Stimulated activated naive CD8-positive, alpha-beta T cell treated with anti-CD3 and anti-CD28 coated beads, Interleukin-15, amount 100 ng/mL, for 72 hours (primary cell): ENCODE measurements at regions not wholly inside any gene's neighbourhood (a gene's known extent, or its start where the extent isn't known, plus 50 kb on each side); places are given as distances from the start of the nearest gene placed in this dataset.
"Not testable (repeated sequence)": the region's sequence is repeated elsewhere in the genome, so short reads cannot be mapped to it uniquely, and the experiment has no call there.

Experiments used
- ATAC-seq: fragments of 150-1000 bp; cut with Tn5 transposase; 2 replicates; pipeline ENCODE4 v1.10.0; 2021; ENCODE audit warnings: mild to moderate bottlenecking, moderate library complexity
- DNase-seq, 2 donors: peaks; one replicate each; pipeline ENCODE4 v3.0.0; 2021 to 2022
- H3K27ac Mint-ChIP-seq, 2 donors: one replicate each; pipeline ENCODE4 v1.8.0; 2022; ENCODE audit warnings: mild to moderate bottlenecking in 2 of 2, mixed read lengths in 2 of 2, moderate library complexity in 2 of 2
- H3K27me3 Mint-ChIP-seq: one replicate; pipeline ENCODE4 v1.8.0; 2022; ENCODE audit warnings: mixed read lengths
- H3K4me1 Mint-ChIP-seq: one replicate; pipeline ENCODE4 v1.8.0; 2022; ENCODE audit warnings: mild to moderate bottlenecking, mixed read lengths
- H3K4me3 Mint-ChIP-seq, 2 donors: one replicate each; pipeline ENCODE4 v1.8.0; 2022; ENCODE audit warnings: mild to moderate bottlenecking in 2 of 2, mixed read lengths in 2 of 2, moderate library complexity in 1 of 2
- H3K9me3 Mint-ChIP-seq, 2 donors: one replicate each; pipeline ENCODE4 v1.8.0; 2022; ENCODE audit warnings: mixed read lengths in 2 of 2

DNA sequence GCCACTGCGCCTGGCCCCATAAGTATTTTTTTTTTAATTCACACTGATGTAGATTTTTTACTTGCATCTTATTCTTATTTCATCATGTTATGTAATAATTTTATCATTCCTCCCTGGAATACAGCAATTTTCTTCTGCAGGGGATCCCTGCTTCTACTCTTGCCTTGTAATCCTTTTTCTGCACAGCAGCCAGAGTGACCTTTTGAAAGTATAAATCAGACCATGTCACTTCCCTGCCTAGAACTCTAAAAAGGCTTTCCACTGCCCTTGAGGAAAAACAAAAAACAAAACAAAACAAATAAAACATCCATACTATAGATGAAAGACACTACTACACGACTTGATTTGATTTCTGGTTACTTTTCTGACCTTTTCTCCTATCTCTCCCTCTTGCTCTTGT lies 1334.7 kb downstream of the REEP3 start:
- no peaks in the 10 kb centered on the region for H3K9me3 Mint-ChIP-seq
- ATAC-seq (no peak), DNase-seq (no peak)
- H3K4me3 Mint-ChIP-seq, result no peak overlapping the region
- H3K27ac Mint-ChIP-seq, result no peak overlapping the region
- H3K4me1 Mint-ChIP-seq, result no peaks in the 10 kb centered on the region
- no peaks in the 10 kb centered on the region for H3K27me3 Mint-ChIP-seq

GRCh38 chr10:64859911-64860310 lies 1338.7 kb downstream of the REEP3 start:
- no peak for DNase-seq
- Mint-ChIP-seq H3K4me3 (no peak overlapping the region), H3K4me1 (no peaks in the 10 kb centered on the region), H3K9me3 (no peaks in the 10 kb centered on the region), H3K27me3 (no peaks in the 10 kb centered on the region), H3K27ac (no peak overlapping the region)
- no peak for ATAC-seq

GRCh38 chr10:64863836-64864235 lies 1342.6 kb downstream of the REEP3 start:
- no peak overlapping the region for H3K27ac Mint-ChIP-seq
- H3K27me3 Mint-ChIP-seq, result no peaks in the 10 kb centered on the region
- no peak for ATAC-seq
- H3K4me1 Mint-ChIP-seq, result no peaks in the 10 kb centered on the region
- H3K4me3 Mint-ChIP-seq, result no peak overlapping the region
- no peaks in the 10 kb centered on the region for H3K9me3 Mint-ChIP-seq
- no peak for DNase-seq

GRCh38 chr10:64867501-64867962 lies 1346.3 kb downstream of the REEP3 start:
- no peak for DNase-seq
- no peak for ATAC-seq
- no peaks in the 10 kb centered on the region for H3K27me3 Mint-ChIP-seq
- H3K27ac Mint-ChIP-seq, result no peak overlapping the region
- no peaks in the 10 kb centered on the region for H3K4me1 Mint-ChIP-seq
- H3K4me3 Mint-ChIP-seq, result no peak overlapping the region
- no peaks in the 10 kb centered on the region for H3K9me3 Mint-ChIP-seq

DNA sequence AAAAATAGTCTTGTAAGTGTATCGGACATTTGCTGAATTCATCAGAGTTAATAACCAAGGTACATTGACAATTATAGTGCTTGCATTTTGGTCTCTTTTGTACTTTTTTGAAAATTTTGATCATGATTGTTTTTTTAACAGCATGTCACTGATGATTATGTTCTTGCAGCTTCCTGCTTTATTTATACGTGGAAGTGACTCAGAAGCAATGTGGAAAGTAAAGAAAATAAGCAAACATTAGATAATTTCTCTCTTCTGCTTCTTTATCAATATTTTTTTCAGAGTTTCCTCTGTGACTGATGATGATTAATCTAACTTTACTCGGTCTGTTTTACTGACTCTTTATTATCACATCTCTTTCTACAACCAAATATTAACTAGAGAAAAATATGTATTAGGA lies 1351.9 kb downstream of the REEP3 start:
- Mint-ChIP-seq H3K27ac (no peak overlapping the region), H3K4me1 (no peaks in the 10 kb centered on the region), H3K4me3 (no peak overlapping the region), H3K9me3 (peaks cover 0 to 4% of the 10 kb centered on the region in 2 donors), H3K27me3 (no peaks in the 10 kb centered on the region)
- ATAC-seq (no peak), DNase-seq (no peak)

DNA sequence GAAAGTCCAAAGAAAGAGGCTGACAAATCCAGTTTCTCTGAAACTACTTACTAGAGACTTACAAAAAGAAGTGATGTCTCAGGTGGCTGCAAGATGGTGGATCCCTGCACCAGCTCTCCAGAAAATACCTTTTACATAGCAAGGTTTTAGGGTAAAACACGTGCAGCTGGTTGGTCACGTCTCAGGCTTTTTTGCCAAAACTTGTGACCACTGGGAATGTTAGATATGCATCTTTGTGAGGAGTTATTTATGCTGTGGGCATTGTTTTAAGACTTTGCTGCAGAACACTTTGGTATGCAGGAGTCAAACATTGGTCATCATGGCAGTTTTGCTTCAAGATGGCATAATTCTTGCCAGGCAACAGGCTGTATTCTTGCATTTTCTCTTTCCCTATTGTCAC lies 1352.8 kb downstream of the REEP3 start:
- Mint-ChIP-seq H3K27ac (no peak overlapping the region), H3K4me3 (no peak overlapping the region), H3K27me3 (no peaks in the 10 kb centered on the region), H3K4me1 (no peaks in the 10 kb centered on the region), H3K9me3 (peaks cover 0 to 4% of the 10 kb centered on the region in 2 donors)
- ATAC-seq, result no peak
- no peak for DNase-seq

DNA sequence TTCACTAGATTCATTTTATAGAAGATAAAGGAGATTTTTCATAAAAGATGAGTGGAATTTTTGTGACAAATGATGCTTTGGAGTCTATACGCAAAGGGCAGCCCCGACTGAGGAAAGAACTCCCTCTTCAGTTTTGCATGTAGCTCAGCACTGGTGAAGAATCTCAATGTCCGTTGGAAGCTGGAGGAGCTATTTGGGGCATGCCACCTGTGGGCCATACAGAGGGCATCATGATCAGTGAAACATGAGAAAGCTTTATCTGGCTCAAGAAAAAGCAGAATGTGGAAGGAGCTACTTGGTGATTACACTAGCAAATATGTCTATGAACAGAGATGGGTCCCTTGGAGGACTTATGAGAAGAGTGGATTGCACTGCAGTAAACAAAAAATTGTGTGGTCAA lies 1359.3 kb downstream of the REEP3 start:
- no peak for ATAC-seq
- Mint-ChIP-seq H3K4me1 (no peaks in the 10 kb centered on the region), H3K27ac (no peak overlapping the region), H3K9me3 (no peaks in the 10 kb centered on the region), H3K4me3 (no peak overlapping the region), H3K27me3 (no peaks in the 10 kb centered on the region)
- DNase-seq, result no peak

- H3K4me3 Mint-ChIP-seq, result no peak overlapping the region
- no peaks in the 10 kb centered on the region for H3K4me1 Mint-ChIP-seq
- H3K9me3 Mint-ChIP-seq, result no peaks in the 10 kb centered on the region
- no peak overlapping the region for H3K27ac Mint-ChIP-seq
- DNase-seq (no peak), ATAC-seq (no peak)
- H3K27me3 Mint-ChIP-seq, result no peaks in the 10 kb centered on the region
Measured at GRCh38 chr10:64881257-64881656, 1360.1 kb downstream of the REEP3 start.

DNA sequence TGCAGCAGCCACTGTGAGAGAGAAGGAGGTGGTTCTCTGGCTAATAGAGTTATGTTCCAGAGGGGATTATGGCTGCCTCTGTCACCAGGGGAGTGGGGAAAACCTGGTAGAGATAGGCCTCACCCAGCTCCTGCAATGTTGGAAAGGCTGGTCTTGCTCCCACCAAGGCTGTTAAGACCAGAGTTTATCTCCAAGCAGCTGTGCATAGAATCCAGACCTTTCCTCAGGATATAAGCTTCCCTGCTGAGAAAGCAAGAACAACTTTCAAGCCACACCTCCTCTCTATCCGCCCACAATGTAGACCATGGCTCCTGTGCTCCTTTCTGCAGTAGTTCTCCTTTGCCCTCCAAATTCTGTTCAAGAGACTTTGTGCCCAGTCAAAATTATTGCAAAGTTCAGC lies 1375.4 kb downstream of the REEP3 start:
- no peak for ATAC-seq
- no peak for DNase-seq
- H3K4me3 Mint-ChIP-seq, result no peak overlapping the region
- no peak overlapping the region for H3K27ac Mint-ChIP-seq
- no peaks in the 10 kb centered on the region for H3K27me3 Mint-ChIP-seq
- H3K9me3 Mint-ChIP-seq, result peaks cover 6 to 35% of the 10 kb centered on the region in 2 donors
- H3K4me1 Mint-ChIP-seq, result no peaks in the 10 kb centered on the region

DNA sequence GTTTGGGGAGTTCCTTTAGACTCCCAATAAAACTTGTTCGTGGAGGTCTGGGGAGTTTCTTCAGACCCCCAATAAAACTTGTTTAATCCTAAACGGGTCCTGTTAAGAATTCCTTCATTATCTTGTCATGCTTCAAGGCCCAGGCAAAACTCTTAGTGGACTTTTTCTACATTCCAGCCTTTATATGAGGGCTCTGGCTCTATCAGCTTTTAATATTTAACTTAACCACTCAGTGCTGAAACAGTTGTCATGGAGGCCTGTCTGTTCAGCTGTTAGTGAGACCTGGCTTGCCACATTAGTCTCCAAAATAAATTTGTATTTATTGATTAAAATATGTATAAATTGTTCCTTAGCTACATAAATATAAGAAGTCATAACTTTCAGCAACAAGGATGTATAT lies 1385.1 kb downstream of the REEP3 start:
- H3K27ac Mint-ChIP-seq, H3K27me3 Mint-ChIP-seq, DNase-seq, H3K9me3 Mint-ChIP-seq, ATAC-seq, H3K4me3 Mint-ChIP-seq, H3K4me1 Mint-ChIP-seq: not testable (repeated sequence)

- not testable (repeated sequence) for H3K4me1 Mint-ChIP-seq, H3K27ac Mint-ChIP-seq, DNase-seq, H3K4me3 Mint-ChIP-seq, H3K27me3 Mint-ChIP-seq, ATAC-seq
- H3K9me3 Mint-ChIP-seq, result peaks cover 9 to 13% of the 10 kb centered on the region in 2 donors
Measured at GRCh38 chr10:64924306-64924705, 1403.1 kb downstream of the REEP3 start.

GRCh38 chr10:64952042-64952441 lies 1430.8 kb downstream of the REEP3 start:
- Mint-ChIP-seq H3K4me3 (no peak overlapping the region), H3K4me1 (no peaks in the 10 kb centered on the region), H3K9me3 (peaks cover 25 to 31% of the 10 kb centered on the region in 2 donors), H3K27ac (no peak overlapping the region), H3K27me3 (no peaks in the 10 kb centered on the region)
- DNase-seq (no peak), ATAC-seq (no peak)

DNA sequence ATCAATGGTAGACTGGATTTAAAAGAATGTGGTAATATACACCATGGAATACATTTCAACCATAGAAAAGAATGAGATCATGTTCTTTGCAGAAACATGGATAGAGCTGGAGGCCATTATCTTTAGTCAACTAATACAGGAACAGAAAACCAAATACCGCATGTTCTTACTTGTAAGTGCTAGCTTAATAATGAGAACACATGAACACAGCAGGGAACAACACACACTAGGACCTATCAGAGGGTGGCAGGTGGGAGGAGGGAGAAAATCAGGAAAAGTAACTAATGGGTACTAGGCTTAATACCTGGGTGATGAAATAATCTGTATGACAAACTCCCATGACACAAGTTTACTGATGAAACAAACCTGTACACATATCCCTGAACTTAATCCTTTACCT lies 1435.2 kb downstream of the REEP3 start:
- Mint-ChIP-seq H3K4me3 (no peak overlapping the region), H3K4me1 (no peaks in the 10 kb centered on the region), H3K9me3 (peaks cover 12 to 17% of the 10 kb centered on the region in 2 donors), H3K27ac (no peak overlapping the region), H3K27me3 (no peaks in the 10 kb centered on the region)
- DNase-seq (no peak), ATAC-seq (no peak)

- Mint-ChIP-seq H3K27ac (no peak overlapping the region), H3K27me3 (no peaks in the 10 kb centered on the region), H3K9me3 (peaks cover 6 to 13% of the 10 kb centered on the region in 2 donors), H3K4me3 (no peak overlapping the region), H3K4me1 (no peaks in the 10 kb centered on the region)
- DNase-seq (no peak), ATAC-seq (no peak)
Measured at GRCh38 chr10:64959116-64959515, 1437.9 kb downstream of the REEP3 start.

GRCh38 chr10:64959883-64960282 lies 1438.7 kb downstream of the REEP3 start:
- Mint-ChIP-seq H3K9me3 (peaks cover 7 to 9% of the 10 kb centered on the region in 2 donors), H3K27me3 (no peaks in the 10 kb centered on the region), H3K27ac (no peak overlapping the region), H3K4me1 (no peaks in the 10 kb centered on the region), H3K4me3 (no peak overlapping the region)
- ATAC-seq (no peak), DNase-seq (no peak)

DNA sequence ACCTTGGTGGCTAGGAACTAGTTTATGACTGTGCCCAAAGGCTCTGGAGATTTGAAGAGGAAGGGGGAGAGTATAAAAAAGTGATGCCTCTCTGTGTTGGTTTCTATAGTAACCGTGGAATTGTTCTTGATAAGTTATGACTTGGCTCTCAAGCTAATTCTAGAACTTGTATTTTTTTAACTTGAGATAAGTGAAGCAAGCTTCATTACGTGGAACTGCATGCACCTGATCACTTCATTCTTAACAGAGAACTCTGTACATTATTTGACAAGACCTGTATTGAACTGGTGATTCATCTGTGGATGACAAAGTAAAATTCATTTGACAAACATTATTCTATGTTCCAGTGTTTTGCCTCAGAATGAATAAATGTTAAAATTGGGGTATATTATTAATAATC lies 1452.2 kb downstream of the REEP3 start:
- Mint-ChIP-seq H3K4me3 (no peak overlapping the region), H3K27ac (no peak overlapping the region), H3K4me1 (no peaks in the 10 kb centered on the region), H3K9me3 (no peaks in the 10 kb centered on the region), H3K27me3 (no peaks in the 10 kb centered on the region)
- DNase-seq, result no peak
- ATAC-seq, result no peak

GRCh38 chr10:64976150-64976549 lies 1454.9 kb downstream of the REEP3 start:
- DNase-seq, result no peak
- Mint-ChIP-seq H3K27ac (no peak overlapping the region), H3K9me3 (peaks cover 0 to 3% of the 10 kb centered on the region in 2 donors), H3K27me3 (no peaks in the 10 kb centered on the region), H3K4me1 (no peaks in the 10 kb centered on the region), H3K4me3 (no peak overlapping the region)
- ATAC-seq, result no peak
